Neutrophil (primary cell): ENCODE measurements at regions not wholly inside any gene's neighbourhood (a gene's known extent, or its start where the extent isn't known, plus 50 kb on each side); places are given as distances from the start of the nearest gene placed in this dataset.

Experiments
- H3K27ac ChIP-seq: fragments of 200-600 bp; sonication (generic); 2 replicates; pipeline ENCODE4 v1.5.1; 2016; ENCODE audit warnings: mild to moderate bottlenecking, moderate library complexity
- H3K27me3 ChIP-seq: fragments of 200-600 bp; sonication (generic); 2 replicates; pipeline ENCODE4 v1.6.0; 2016; ENCODE audit warnings: mild to moderate bottlenecking
- H3K36me3 ChIP-seq: fragments of 200-600 bp; sonication (generic); 2 replicates; pipeline ENCODE4 v1.5.1; 2017
- H3K4me1 ChIP-seq, 2 experiments: fragments of 200-600 bp in 1 of 2; sonication (generic) in 1 of 2; 1 replicate in 1 of 2; 2 replicates in 1 of 2; pipeline versions ENCODE4 v1.5.1 to v1.6.1; 2013 to 2016; ENCODE audit warnings: low read depth in 1 of 2, low read length in 1 of 2, mild to moderate bottlenecking in 1 of 2, moderate library complexity in 1 of 2; ENCODE audit not compliant: control insufficient read depth in 1 of 2, insufficient read depth in 1 of 2
- H3K4me3 ChIP-seq, 2 experiments: fragments of 200-600 bp in 1 of 2; sonication (generic) in 1 of 2; 1 replicate in 1 of 2; 2 replicates in 1 of 2; pipeline ENCODE4 v1.5.1; 2013 to 2016; ENCODE audit warnings: low read depth in 1 of 2, low read length in 1 of 2, mild to moderate bottlenecking in 1 of 2, moderate library complexity in 1 of 2
- H3K9me3 ChIP-seq: fragments of 200-600 bp; sonication (generic); 2 replicates; pipeline ENCODE4 v1.5.1; 2016
- CTCF ChIP-seq: fragments of 200-600 bp; sonication (generic); IDR thresholded peaks from 2 replicates; pipeline ENCODE4 v1.5.1; 2016; ENCODE audit warnings: antibody characterized with exemption

DNA sequence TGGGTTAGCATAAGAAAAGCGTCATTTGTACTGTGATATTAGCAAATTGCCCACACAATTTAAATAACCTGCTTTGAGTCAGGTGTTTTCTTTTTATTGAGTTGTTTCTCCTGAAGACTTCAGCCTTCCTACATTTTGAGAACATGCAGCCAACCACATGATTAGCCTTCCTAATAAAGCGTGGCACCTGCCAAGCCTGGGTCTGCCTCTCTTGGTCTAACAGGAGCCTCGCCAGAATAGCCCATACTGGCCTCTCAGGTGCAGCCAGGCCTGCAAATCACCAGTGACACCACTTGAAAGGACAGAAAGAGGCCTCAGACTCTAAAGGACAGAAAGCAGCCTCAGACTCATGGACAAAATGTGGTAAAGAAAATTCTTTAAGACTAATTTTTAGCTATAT lies 653.8 kb downstream of the BCL11A start:
- Histone ChIP-seq H3K36me3 (no peaks in the 10 kb centered on the region), H3K4me3 (no peak overlapping the region), H3K4me1 (no peaks in the 10 kb centered on the region), H3K27me3 (no peaks in the 10 kb centered on the region), H3K9me3 (no peaks in the 10 kb centered on the region), H3K27ac (no peak overlapping the region)
- no peak for TF ChIP-seq CTCF

- Histone ChIP-seq H3K4me3 (no peak overlapping the region), H3K9me3 (no peaks in the 10 kb centered on the region), H3K27me3 (no peaks in the 10 kb centered on the region), H3K36me3 (no peaks in the 10 kb centered on the region), H3K4me1 (no peaks in the 10 kb centered on the region), H3K27ac (no peak overlapping the region)
- TF ChIP-seq CTCF: no peak
Observed at GRCh38 chr2:59896499-59897245, 656.8 kb downstream of the BCL11A start.

GRCh38 chr2:59893612-59894011 lies 659.8 kb downstream of the BCL11A start:
- Histone ChIP-seq H3K36me3 (no peaks in the 10 kb centered on the region), H3K4me3 (no peak overlapping the region), H3K27ac (no peak overlapping the region), H3K9me3 (no peaks in the 10 kb centered on the region), H3K27me3 (no peaks in the 10 kb centered on the region), H3K4me1 (no peaks in the 10 kb centered on the region)
- TF ChIP-seq CTCF: no peak

DNA sequence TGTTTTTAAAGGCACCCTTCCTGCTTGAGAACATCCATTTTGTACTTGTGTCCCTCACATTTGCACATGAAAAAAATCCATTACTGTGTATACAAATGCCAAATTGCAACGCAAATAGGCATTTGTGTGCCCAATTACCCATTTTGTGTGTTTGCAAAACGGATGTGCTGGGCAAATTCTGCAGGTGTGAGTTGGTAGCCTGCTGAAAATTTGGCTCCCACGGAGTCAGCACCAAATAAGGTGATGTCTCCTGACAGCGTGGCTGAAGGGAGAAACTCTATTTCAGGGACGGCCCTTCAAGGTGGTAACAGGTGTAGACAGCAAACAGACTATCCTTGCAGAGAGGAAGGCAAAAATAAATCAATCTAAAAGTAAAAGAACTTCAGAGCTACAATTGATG lies 661.1 kb downstream of the BCL11A start:
- Histone ChIP-seq H3K27ac (no peak overlapping the region), H3K4me3 (no peak overlapping the region), H3K36me3 (no peaks in the 10 kb centered on the region), H3K9me3 (no peaks in the 10 kb centered on the region), H3K27me3 (no peaks in the 10 kb centered on the region), H3K4me1 (no peaks in the 10 kb centered on the region)
- TF ChIP-seq CTCF: no peak

DNA sequence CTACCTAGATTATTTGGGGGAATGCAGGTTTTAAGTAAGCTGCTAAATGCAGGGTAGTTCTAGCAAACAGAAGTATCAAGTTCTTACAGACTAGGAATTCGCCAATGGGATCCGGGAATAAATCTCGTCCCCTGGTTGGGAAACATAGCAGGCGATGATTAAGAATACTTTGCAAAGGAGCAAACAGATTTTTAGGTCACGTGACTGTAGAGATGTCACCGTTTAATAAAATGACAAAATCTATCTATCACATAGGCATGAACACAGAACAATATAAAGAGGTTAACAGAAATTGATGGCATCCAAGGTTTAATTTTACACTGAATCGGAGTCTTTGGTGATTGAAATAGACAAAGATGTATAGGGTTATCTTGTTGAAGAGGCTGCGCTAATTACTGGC lies 664.1 kb downstream of the BCL11A start:
- Histone ChIP-seq H3K36me3 (no peaks in the 10 kb centered on the region), H3K27me3 (no peaks in the 10 kb centered on the region), H3K27ac (no peak overlapping the region), H3K4me3 (no peak overlapping the region), H3K4me1 (no peaks in the 10 kb centered on the region), H3K9me3 (no peaks in the 10 kb centered on the region)
- TF ChIP-seq CTCF: no peak
